GM19328 (cell line): ENCODE measurements at regions not wholly inside any gene's neighbourhood (a gene's known extent, or its start where the extent isn't known, plus 50 kb on each side); places are given as distances from the start of the nearest gene placed in this dataset.

Source experiments
- ATAC-seq: cut with Tn5 transposase; IDR thresholded peaks from one replicate; pipeline ENCODE4 v1.9.1; 2021; ENCODE audit warnings: mild to moderate bottlenecking, moderate library complexity; ENCODE audit not compliant: unreplicated experiment

DNA sequence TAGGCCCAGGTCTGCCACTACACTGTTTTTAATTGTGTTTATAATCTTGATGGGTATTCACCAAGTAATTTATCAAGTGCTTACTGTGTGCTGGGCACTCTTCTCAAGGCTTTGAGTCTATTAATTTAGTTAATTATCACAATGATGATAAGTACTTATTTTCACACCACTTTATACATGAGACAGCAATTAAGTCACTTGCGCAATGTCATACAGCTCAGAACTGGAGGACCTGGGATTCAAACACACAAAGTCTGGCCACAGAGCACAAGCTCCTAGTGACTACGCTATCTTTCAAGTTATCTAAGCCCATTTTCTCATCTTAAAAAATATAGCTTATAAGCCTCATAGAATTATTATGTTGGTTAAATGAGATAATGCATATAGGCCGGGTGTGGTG, 85.0 kb downstream of the LLPH start:
- no peak for ATAC-seq

DNA sequence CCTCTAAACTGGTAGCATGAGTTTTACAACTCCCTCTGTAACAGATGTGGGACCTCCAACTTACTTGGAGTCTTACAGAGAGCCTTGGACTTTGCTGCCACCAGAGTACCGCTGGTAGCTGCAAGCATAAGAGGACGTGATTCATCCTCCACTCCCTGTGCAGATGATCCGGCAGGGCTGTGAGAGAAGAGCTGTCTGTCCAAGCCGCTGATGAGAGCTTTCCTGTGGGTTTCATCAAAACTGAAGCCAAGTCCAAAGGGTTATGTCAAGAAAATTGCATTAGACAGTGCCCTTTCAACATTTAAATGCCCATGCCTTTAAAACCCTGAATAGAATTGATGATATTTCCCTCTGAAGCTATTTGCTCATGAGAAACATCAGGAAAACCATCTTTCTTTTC, 85.8 kb downstream of the LLPH start:
- no peak for ATAC-seq

DNA sequence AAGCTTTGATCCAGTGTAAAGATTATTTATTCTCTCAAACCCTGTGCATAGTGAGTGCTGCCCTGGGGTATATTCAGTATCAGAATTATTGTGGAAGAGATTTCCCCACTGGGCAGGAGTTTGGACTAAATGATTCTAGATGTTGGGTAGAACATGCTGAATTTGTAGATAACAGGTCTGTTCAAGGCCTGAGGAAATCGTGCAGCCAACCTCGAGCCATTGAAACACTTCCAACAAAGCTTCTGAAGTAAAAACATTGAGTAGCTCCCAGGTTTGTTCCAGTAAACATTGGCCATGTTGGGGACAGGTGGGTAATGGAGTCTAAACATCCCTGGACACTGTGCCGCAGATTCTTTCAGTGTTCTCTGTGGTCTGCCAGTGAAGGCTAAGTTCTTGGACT, 87.5 kb downstream of the LLPH start:
- no peak for ATAC-seq

DNA sequence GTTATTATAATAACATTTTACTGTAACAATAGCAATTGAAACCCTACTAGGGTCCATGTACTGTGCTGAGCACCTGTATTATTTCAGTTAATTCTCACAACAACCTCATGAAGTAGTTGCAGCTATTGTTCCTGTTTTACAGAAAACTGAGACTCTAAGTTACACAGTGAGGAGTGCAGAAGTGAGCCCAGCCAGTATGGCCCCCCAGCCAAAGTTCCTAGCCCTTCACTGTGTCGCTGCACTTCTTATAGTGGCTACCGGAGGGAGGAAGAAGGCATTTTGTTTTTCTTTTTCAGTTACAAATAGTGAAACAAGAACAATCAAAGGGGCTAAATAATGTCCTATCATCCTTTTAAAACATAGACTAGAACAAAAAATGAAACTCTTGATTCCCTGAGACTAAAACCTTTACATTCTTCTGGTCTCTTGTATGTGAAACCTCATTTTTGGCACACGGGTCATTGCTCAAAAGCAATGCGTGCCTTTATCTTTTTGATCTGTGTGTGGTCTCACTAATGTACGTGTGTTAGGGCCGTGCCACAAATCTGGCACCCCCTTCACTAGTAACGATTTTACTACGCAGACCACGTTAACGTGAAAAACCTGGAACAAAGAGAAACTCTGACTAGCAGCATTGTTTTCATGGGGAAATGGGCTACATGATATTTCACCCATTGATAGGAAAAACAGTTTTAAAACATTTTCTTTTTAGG, 88.7 kb downstream of the LLPH start:
- ATAC-seq, result no peak

DNA sequence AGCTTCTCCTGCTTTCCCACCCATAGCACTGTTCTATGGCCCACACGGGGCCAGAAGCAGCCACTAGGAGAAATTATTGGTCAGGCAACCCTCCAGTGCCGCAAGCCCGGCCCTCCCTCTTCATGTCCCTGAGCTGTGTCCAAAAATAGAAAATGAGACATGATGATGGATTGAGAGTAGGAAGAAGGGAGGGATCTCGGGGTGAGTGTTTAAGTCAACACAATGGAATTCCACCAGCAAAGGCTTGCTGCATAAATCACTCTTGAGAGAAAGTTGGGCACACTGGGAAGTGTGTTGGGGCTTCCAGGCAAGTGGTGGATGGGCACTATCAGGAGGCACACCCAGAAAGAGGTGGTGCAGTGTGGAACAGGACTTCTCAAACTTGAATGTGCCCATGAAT, 94.2 kb downstream of the LLPH start:
- ATAC-seq, result no peak

DNA sequence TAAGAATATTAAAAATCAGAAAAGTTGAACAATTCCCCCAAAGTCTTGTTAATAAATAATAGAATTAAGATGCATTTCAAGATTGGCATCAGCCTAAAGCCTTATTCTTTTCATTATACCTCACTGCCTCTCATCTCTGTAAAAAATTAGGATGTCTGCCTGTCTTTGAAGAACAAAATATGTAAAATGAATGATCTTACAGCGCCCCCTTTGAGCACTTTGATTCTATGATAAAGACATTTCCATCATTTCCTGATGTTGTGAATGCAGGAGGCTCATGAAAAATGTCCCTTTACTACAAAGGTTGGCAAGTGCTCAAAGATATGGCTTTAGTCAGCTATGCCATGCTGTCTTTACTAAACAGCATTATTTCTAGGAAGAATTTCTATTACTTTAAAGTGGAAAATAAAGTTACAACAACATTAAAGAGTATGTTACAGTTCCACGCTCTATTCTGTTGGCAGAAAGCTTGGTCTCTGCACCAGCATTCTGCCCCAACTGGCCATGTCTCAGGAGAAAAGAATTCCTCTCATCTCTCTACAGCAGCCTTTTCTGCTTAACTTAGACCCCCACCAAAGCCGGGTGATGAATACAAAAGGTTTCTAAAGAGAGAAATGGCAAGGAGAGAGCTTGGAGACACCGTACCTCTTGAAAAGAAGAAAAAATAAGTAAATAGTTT, 95.1 kb downstream of the LLPH start:
- no peak for ATAC-seq

DNA sequence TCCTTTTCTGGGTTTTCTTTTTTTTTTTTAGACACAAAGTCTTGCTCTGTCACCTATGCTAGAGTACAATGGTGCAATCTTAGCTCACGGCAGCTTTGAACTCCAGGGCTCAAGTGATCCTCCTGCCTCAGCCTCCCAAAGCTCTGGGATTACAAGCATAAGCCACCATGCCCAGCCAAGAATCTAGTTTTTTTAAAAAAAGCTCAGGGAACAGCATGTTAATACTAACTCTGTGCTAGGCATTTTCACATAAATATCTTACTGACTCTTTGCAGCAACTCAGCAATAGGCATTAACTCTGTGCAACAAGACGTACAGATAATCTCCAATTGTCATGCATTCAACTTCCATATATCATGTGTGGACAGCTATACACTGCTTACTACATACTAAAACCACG, 97.4 kb downstream of the LLPH start:
- no peak for ATAC-seq

DNA sequence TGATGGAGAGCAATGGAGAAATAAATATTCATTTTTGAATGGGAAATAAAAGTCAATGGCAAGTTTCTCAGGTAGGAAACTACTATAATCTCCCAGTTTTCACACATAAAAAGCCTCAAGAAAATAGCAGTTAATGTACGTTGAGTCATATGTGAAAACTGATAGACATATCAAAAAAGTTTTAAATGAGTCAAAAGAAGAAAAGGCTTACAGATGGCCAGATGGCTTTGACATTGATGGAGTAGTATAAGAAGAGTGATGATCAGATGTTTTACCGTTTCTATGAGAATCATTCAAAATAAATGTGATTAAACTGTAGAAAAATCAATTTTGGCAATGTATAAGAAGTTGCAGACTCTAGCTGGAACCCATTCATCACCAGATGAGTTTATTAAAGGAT, 97.8 kb downstream of the LLPH start:
- ATAC-seq, result no peak

DNA sequence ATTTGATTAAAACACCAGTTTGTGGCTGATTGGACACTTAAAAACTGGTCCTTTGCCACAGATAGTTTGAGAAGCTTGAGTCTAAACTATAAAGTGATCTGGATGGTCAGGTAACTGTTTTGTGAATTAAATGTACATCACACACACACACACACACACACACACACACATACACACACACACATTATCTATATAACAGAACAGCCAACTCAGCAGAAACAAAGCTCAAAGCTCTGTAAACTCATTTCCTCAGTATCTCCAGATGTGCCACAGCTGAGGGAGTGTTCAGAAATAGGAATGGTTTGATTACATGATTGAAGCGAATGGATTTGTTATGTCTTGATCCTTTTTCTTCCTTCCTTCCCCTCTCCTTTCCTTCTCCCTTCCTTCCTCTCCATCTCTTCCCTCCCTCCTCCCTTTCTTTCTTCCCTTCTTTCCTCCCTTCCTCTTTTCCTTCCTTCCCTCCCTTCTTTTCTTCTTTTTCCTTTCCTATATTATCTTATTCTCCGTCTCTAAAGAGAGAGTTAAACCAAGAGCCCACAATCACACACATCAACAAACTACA, 100.3 kb downstream of the LLPH start:
- no peak for ATAC-seq

DNA sequence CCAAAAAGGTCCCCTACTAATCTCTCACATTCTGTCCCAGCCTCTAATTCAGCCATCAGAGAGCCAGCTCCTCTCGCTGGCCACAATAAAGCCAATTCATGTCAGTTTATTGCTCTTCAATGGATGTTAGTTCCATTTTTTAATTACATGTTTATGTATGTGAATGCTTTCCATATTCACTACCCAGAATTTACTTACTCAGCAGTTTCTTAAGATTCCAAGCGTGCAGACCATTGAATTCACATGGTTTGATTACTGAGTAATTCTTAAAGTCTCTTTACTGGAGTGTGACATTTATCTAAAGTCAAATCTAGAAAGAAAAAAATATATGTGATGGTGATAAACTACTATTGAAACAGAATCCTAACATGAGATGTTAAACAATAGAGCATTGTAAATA, 102.2 kb downstream of the LLPH start:
- ATAC-seq, result no peak

DNA sequence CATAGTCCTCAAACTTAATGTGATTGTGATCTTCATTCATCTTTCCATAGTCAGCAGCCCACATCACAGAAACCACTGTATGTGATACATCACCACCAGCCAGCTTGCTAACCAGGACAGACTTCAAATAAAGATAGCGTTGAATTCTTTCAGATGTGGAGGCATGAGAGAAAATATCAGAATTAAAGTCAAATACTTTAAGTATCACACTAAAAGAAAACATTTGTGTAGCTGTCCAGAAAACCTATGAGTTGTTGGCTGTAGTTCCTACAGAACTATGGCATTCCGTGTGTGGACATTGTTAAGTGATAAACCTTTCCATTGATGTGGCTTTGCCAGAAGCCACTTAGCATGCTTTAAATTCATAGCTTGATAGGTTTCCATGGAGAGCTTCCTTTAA, 105.1 kb downstream of the LLPH start:
- no peak for ATAC-seq

DNA sequence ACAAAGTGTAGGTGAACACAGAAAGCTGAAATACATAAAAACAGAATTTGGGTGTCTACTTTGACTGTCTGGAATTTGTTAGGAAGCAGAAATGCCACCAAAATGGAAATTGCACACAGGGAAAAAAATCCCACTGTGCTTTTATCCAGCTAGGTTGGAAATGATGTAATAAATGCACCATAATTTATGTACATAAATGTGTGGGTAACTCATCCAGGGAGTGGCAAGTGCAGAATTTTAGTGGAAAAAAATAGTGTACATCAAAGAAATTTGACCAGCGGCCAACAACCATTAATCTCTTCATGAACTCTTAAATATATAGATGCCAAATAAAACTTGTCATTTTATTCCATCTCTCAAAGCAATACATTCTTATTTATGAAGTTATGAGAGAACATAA, 105.6 kb downstream of the LLPH start:
- no peak for ATAC-seq

DNA sequence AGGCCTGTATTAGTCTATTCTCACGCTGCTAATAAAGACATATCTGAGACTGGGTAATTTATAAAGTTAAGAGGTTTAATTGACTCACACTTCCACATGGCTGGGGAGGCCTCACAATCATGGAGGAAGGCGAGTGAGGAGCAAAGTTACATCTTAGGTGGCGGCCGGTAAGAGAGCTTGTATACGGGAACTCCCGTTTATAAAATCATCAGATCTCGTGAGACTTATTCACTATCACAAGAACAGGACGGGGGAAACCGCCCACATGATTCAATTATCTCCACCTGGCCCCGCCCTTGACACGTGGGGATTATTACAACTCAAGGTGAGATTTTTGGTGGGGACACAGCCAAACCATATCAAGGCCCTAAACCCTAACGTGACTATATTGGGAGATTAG, 110.1 kb downstream of the LLPH start:
- ATAC-seq, result no peak

DNA sequence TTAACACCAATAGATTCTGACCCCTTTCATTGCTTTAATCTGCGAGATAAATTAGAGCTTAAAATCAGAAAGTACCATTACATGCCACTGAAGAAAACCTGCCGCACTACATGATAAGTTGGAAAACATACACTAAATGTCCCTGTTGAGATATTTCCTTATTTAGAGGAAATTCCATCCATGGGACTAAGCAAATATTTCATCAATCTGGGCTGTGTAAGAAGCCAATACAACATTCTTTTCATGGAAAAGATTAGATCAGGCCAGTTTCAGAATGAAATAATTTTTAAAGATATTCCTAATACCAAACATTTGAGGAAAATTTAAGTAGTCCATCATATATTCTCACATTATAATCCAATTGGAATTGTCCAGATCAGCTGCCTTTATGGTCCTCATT, 112.8 kb downstream of the LLPH start:
- no peak for ATAC-seq
